GM04504 (cell line): ENCODE measurements at regions not wholly inside any gene's neighbourhood (a gene's known extent, or its start where the extent isn't known, plus 50 kb on each side); places are given as distances from the start of the nearest gene placed in this dataset.
"Not testable (repeated sequence)": the region's sequence is repeated elsewhere in the genome, so short reads cannot be mapped to it uniquely, and the experiment has no call there.

Source experiments
- DNase-seq: peaks from one replicate; pipeline ENCODE4 v3.0.0-alpha.2; 2012; ENCODE audit warnings: low read depth

GRCh38 chr10:56104487-56104886 is 256.6 kb downstream of the ZWINT start:
- no peak for DNase-seq

DNA sequence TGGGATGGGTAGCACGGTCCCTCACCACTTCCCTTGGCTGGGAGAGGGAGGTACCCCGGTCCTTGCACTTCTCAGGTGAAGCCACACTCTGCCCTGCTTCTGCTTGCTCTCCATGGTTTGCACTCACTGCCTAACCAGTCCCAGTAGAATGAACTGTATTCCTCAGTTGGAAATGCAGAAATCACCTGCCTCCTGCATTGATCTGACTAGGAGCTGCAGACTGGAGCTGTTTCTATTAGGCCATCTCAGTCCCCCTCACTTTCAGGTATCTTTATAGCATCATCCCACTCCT is 264.9 kb downstream of the ZWINT start:
- no peak for DNase-seq

GRCh38 chr10:56095506-56096225 is 265.4 kb downstream of the ZWINT start:
- no peak for DNase-seq

GRCh38 chr10:56093645-56094044 is 267.4 kb downstream of the ZWINT start:
- DNase-seq, result not testable (repeated sequence)

- DNase-seq, result no peak
These were observed 269.2 kb downstream of the ZWINT start for GRCh38 chr10:56091872-56092271.

- no peak for DNase-seq
These were observed 270.0 kb downstream of the ZWINT start for GRCh38 chr10:56090914-56091540.

DNA sequence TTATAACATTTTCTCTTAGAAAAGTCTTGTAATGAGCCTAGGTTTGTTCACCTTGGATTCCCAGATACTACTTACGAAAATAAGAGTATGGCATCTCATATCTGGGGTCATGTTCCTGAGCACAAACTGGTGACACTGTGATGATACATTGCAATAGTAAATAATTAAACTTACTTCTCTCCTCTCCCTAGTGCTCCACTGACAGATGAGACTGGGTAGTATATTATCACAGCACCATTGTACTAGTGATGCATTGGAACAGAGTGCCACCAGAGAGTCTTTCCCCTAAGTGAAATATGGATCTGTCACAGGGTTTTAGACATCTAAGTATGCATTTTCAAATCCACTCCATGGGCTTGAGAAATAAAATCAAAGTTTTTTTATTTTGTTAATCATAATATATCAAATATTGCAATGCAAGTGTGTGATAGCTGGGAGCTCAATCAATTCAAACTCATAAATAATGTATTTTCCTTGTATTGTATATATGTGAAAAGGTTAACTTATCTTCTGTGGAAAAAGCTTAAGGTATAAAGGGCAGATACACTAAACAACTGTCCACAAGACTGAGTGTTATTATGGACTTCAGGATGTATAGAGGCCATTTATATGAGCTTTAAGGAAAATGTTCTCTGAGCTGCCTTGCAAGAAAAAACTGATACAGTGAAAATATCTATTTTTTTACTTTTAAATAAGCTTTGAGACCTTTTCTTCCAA is 275.5 kb downstream of the ZWINT start:
- no peak for DNase-seq

DNA sequence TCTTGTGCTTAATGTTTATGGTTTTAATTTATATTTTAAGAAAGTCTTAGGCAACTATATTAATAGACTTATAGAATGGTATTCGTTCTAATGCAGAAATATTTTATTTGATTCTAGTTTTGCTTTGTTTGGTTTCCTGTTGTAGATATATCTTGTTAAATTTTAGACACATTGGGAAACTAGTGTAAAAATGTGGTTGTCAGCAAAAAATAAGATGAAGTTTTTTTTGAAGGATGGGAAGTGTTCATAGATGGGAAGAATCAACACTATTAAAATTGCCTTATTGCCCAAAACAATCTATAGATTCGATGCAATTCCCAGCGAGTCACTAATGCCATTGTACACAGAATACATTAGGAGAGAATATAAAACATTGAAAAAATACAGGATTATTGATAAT is 278.9 kb downstream of the ZWINT start:
- DNase-seq, result no peak

- DNase-seq, result no peak
These were observed 292.4 kb downstream of the ZWINT start for GRCh38 chr10:56068473-56069263.

GRCh38 chr10:56068040-56068439 is 293.0 kb downstream of the ZWINT start:
- DNase-seq, result no peak

GRCh38 chr10:56063642-56064041 is 297.4 kb downstream of the ZWINT start:
- DNase-seq, result no peak

DNA sequence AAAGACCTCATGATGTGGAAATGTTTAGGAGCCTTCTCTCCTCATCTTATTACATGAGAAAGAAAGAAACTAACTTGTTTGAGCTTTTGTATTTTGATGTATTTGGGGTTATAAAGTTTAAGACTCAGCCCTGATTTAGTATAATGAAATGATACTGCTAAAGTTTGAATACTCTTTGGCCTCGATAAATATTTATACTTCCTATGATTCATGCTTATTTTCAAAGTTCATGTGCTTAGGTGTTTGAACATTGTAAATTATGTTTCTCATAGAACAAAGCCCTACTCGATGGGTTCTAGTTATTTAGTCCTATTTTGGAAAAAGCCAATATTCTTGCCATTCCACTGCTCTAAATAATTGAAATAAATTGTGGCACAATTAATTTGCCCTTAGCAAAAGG is 303.2 kb downstream of the ZWINT start:
- no peak for DNase-seq

DNA sequence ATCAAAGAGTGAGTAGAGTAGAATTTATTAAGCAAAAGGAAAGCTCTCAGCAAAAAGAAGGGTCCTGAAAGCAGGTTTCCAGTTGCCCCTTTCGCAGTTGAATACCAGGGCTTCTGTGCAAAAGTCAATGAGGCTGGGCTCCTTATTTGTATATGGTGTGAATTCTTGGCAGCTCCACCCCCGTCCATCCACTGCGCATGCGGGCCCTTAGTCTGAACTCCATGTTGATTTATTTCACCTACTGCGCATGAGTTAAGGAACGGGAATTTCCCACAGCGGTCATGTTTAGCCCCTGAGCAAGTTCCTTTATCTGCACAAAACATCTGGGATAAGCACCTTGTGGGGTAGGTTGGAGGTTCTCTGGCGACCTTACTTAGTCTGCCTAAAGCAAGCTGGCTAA is 325.6 kb downstream of the ZWINT start:
- no peak for DNase-seq

- DNase-seq, result no peak
These were observed 332.5 kb downstream of the ZWINT start for GRCh38 chr10:56028298-56029132.

DNA sequence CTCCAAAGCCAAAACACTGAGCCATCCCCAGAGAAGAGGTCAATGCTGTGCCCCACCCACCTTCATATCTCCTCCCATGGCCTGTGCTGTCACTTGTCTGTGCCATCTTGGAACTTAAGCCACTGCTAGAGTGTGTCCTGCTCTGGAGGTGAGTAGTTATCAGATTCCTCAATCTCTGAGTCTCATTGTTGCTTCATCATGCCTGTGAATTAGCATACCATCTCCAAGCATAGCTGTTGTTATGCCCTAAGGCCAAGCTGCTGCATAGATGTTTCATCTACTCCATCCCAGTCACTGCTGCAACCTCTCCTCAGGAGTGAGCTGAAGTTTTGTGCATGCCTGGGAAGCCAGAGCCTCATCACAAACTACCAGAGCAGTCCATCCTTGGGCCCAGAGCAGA is 349.0 kb downstream of the ZWINT start:
- no peak for DNase-seq

DNA sequence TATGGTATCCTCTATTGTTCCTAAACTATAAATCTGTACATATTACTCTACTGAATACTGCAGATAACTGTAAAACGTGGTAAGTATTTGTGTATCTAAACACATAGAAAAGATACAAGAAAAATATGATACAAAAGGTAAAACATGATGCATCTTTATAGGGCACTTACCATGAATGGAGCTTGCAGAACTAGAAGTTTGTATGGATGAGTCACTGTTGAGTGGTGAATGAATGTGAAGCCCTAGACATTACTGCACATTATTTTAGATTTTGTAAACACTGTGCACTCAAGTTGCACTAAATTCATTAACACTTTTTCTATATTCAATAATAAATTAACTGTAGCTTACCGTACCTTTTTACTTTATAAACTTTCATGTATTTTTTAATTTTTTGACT is 357.5 kb downstream of the ZWINT start:
- no peak for DNase-seq

GRCh38 chr10:55989188-55989587 is 371.9 kb downstream of the ZWINT start:
- DNase-seq, result no peak

GRCh38 chr10:55979203-55979602 is 381.9 kb downstream of the ZWINT start:
- no peak for DNase-seq

GRCh38 chr10:55966101-55966500 is 395.0 kb downstream of the ZWINT start:
- DNase-seq, result no peak

GRCh38 chr10:55943403-55943802 is 417.7 kb downstream of the ZWINT start:
- no peak for DNase-seq

DNA sequence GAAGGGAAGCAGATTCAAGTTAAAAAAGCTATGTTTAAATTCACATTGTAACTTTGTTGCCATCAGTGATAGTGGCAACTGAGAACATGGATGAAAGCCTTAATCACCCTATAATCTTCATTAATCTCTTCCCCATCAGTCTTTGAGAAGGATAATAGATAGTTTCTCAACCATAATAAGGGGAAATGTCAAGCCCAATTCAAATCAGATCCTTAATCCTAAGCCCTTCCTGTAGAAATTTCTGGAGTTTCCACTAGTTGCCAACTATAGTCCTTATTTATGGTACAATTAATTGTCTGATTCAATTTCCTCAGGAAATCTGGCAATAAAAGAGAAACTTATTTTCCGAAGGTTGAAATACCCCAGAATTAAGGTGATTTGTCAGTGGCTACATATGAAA is 431.8 kb downstream of the ZWINT start:
- no peak for DNase-seq
